ENCODE measurements at regions not wholly inside any gene's neighbourhood (a gene's known extent, or its start where the extent isn't known, plus 50 kb on each side); places are given as distances from the start of the nearest gene placed in this dataset.

DNA sequence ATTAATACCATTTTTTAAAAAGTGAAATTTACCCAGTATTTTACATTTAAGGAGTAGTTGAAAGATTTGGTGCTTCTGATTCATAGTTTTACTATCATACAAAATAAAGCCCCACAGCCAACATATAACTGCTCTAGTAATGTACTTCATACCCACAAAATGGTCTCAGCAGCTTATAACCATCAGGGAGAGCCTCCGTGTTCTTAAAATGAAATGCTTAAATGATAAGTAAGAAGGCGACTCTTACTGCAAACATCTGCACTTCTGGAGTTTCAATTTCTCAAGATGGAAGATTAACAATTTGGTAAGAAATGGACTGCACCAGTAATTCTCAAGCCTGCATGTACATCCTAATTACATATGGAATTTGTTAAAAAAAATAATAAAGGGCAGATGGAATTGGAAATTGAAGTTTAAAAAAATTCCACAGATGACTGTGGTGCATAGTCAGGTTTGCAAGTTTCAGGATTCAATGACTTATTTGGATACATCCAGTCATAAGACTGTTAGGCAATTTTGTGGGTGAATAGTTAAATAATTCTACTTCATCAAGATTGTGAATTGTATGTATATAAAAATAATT lies 461.0 kb downstream of the KIF20B start:
- no peak for TF ChIP-seq POLR2A (IDR thresholded peaks at IDR 0.05; ENCODE audit: low read depth, low read length)
- no peak for FAIRE-seq
- DNase-seq (ENCODE audit: insufficient read length, low spot score), result no peak

DNA sequence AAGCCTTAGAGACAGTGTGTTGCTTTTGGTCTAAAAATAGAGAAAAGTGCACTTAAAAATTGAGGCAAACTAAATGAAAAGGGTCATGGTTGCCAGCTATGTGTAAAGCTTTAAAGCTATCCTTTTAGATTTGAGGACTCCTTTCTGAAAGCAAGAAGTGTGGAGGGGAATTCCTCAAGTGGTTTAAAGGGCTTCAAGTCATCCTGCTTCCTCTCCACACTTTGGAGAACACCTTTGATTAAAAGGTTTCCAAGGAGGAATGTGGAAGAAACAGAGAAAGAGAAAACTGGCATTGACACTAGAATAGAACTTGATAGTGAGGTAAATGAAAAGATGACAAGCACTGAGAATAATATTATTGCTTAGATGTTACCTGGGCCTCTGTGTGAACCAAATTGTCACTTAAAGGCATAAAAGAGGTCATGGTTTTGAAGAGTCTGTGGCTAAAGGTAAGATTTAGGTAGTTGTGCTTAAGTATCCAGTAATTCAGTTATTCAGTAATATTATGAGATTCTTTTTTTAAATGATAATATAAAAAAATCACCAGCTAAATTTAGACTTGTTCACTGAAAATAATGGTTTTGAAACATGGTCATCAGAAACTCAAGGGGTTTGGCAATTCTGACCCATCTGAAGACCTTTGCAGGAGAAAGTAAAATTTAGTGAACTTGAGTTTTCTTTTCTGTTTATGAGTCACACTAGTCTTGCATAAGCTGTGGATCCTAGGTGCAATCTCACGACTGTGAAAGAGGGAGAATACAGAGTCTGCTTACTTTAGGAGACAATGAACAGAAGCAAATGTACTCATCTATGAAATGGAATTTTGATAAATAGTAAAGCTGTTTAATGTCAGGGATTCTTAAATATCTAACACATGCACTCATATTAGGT lies 466.0 kb downstream of the KIF20B start:
- DNase-seq (ENCODE audit: insufficient read length, low spot score) (no peak), FAIRE-seq (no peak)
- TF ChIP-seq POLR2A (IDR thresholded peaks at IDR 0.05; ENCODE audit: low read depth, low read length), result no peak

- FAIRE-seq (no peak), DNase-seq (ENCODE audit: insufficient read length, low spot score) (no peak)
- no peak for TF ChIP-seq POLR2A (IDR thresholded peaks at IDR 0.05; ENCODE audit: low read depth, low read length)
Measured at GRCh38 chr10:90168244-90168643, 466.9 kb downstream of the KIF20B start.

DNA sequence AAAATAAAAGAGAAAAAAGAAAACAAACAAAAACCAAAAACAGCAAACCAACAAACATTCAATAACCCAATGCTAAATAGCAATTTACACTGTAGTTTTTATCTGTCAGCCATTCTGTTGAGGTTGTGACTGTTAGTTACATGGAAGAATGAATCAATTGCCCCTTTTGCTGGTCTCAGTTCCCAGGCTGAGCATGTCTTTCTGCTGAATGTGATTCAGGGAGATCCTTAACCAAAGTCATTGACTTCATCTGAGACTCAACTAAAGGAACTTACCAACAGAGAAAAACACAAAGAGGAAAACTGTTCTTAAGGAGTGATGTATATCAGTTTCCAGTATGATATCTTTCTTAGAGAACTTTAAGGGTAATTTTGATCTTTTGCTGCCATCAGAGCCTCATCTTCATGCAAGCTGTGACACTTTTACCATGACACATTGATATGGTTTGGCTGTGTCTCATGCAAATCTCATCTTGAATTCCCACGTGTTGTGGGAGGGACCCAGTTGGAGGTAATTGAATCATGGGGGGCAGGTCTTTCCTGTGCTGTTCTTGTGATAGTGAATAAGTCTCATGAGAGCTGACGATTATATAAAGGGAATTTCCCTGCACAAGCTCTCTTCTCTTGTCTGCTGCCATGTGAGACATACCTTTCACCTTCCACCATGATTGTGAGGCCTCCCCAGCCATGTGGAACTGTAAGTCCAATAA lies 469.8 kb downstream of the KIF20B start:
- FAIRE-seq (no peak), DNase-seq (ENCODE audit: insufficient read length, low spot score) (no peak)
- no peak for TF ChIP-seq POLR2A (IDR thresholded peaks at IDR 0.05; ENCODE audit: low read depth, low read length)

DNA sequence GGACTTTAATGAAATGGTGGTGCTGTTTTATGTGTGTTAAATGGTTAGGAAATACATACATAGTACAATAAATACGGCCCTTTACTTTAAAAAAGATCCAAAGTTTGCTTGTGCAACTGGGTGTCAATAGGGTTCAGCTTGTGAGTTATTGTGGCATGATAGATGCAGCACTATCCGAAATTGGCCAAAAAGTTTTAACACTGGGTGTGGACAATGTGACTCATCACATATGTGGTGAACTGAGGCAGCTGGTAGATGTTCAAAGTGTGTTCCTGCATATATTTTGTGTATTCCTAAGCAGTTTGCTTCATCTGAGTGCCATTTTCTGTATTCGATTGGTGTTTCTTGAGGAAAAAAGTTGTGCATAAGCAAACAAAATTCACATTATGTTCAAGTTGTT lies 473.1 kb downstream of the KIF20B start:
- DNase-seq (ENCODE audit: insufficient read length, low spot score) (no peak), FAIRE-seq (no peak)
- no peak for TF ChIP-seq POLR2A (IDR thresholded peaks at IDR 0.05; ENCODE audit: low read depth, low read length)

GRCh38 chr10:90175161-90175681 lies 473.8 kb downstream of the KIF20B start:
- no peak for TF ChIP-seq POLR2A (IDR thresholded peaks at IDR 0.05; ENCODE audit: low read depth, low read length)
- DNase-seq (ENCODE audit: insufficient read length, low spot score) (no peak), FAIRE-seq (no peak)

GRCh38 chr10:90179696-90180407 lies 478.5 kb downstream of the KIF20B start:
- DNase-seq (ENCODE audit: insufficient read length, low spot score) (no peak), FAIRE-seq (peak; percentile 20)
- TF ChIP-seq POLR2A (IDR thresholded peaks at IDR 0.05; ENCODE audit: low read depth, low read length), result no peak

DNA sequence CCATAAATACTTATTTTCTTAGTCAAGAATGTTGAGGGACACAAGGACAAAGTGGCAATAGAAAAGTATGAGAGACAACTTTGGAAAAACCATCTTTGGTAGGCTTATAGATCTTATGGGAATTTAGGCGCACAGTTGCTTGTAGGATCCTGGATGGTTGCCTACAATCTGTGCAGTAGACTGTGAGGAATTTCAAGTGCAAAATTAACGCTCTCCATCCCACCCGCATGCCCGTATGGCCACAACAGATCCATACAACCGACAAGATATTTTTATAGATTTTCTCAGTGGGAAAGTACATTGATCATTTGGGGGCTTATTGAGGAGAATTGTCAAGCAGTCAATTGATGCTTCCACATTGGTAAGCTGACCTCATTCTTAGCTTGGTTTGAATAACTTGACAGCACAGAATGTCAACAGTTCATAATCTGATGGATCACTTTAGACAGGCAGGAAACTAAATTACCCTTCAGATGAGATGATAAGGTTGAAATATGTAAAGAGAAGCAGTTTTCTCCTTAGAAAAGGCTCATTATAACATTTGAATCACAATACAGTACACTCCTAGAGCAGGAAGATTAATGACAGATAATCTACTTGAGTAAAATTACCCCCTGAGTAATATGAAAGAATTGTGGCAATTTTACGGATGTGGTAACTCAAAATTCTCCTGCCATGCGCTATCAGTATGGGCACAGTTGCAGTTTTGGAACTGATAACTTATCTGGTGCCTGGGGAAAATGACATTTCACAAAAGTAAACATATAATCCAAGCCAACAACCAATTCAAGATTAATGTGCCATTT lies 479.7 kb downstream of the KIF20B start:
- no peak for FAIRE-seq
- no peak for DNase-seq (ENCODE audit: insufficient read length, low spot score)
- TF ChIP-seq POLR2A (IDR thresholded peaks at IDR 0.05; ENCODE audit: low read depth, low read length), result no peak

DNA sequence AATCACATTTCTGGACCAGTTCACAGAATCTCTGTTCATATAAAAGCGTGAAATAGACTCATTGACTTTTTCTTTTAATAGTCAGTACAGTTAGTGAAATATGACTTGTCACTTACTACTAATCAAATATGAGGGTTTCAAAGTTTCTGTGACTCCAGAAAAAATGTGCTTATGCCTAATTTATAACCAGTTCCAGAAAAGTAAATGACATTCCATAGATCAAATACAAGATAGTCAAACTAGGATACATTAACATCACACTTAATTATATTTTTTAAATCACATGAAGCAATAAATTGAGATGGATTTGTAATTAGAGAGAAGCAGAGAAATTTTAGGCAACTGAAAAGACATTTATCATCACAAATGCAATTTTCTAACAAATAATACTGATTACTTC lies 491.4 kb downstream of the KIF20B start:
- no peak for TF ChIP-seq POLR2A (IDR thresholded peaks at IDR 0.05; ENCODE audit: low read depth, low read length)
- FAIRE-seq, result no peak

GRCh38 chr10:90193240-90193985 lies 492.0 kb downstream of the KIF20B start:
- FAIRE-seq (peak; percentile 30), DNase-seq (ENCODE audit: insufficient read length, low spot score) (no peak)
- TF ChIP-seq POLR2A (IDR thresholded peaks at IDR 0.05; ENCODE audit: low read depth, low read length), result no peak

More for the DNA sequence above, 491.4 kb downstream of the KIF20B start:
- DNase-seq (ENCODE audit: insufficient read length, low spot score), result no peak

DNA sequence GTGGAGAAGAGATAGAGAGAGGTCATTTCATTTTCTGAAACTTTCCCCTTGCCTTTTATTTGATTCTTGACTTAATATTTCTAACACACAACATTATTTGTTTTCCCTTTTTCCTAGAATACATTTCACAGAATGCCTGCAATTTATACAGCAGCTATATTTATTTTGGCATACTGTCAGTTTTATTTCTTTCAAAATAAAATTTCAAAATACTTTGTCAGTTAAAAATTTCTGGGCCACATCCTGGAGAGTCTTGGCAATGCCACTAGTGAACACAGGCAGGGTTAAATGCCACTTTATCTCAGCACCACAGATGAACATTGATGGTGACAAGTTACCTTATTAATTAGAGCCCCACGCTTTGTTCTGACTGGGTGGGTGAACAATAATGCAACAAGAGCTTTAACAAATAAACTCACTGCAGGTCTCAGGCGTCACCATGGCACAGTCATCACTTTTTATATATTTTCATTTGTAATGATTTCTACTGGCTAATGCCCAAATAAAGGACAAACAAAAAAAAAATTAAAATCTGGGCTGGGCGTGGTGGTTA lies 494.0 kb downstream of the KIF20B start:
- FAIRE-seq, result no peak
- DNase-seq (ENCODE audit: insufficient read length, low spot score), result no peak
- no peak for TF ChIP-seq POLR2A (IDR thresholded peaks at IDR 0.05; ENCODE audit: low read depth, low read length)

- no peak for TF ChIP-seq POLR2A (IDR thresholded peaks at IDR 0.05; ENCODE audit: low read depth, low read length)
- DNase-seq (ENCODE audit: insufficient read length, low spot score) (no peak), FAIRE-seq (no peak)
Measured at GRCh38 chr10:90197766-90198165, 496.4 kb downstream of the KIF20B start.
